ENCODE measurements at regions not wholly inside any gene's neighbourhood (a gene's known extent, or its start where the extent isn't known, plus 50 kb on each side); places are given as distances from the start of the nearest gene placed in this dataset.

- H3K9me3 ChIP-seq: no peaks in the 10 kb centered on the region
- no peak overlapping the region for H3K4me3 ChIP-seq
- H3K4me1 ChIP-seq: no peaks in the 10 kb centered on the region
- no peaks in the 10 kb centered on the region for H3K36me3 ChIP-seq
- H3K27ac ChIP-seq: no peak overlapping the region
- intact Hi-C loops (cut with DNase I; ENCODE audit: low total_unique reads): no loop called here
- in situ Hi-C loops (cut with MboI; ENCODE audit: low pct_ligation_motif_present in 1 of 4, low pct_unique_long_range_greater_than_20kb in 1 of 4, low sequenced_read_pairs in 3 of 4): no loop called here
- DNase-seq: no peak
- no peaks in the 10 kb centered on the region for H3K27me3 ChIP-seq
- no peak for TF ChIP-seq CTCF (IDR thresholded peaks at IDR 0.05)
- no peak for TF ChIP-seq EP300 (IDR thresholded peaks at IDR 0.05; ENCODE audit: low read depth)
- TF ChIP-seq POLR2AphosphoS5 (IDR thresholded peaks at IDR 0.05): no peak
- TF ChIP-seq POLR2A (IDR thresholded peaks at IDR 0.05): no peak
- 75 to 77% methylated on average over 2 of the region's 2 CpGs for WGBS, 2 donors (ENCODE audit: low coverage in 1 of 2)
Observed at GRCh38 chr5:167871091-167871490, 420.4 kb upstream of the WWC1 start.

- Histone ChIP-seq H3K36me3 (no peaks in the 10 kb centered on the region), H3K9me3 (no peaks in the 10 kb centered on the region), H3K27ac (no peak overlapping the region), H3K4me3 (no peak overlapping the region), H3K27me3 (no peaks in the 10 kb centered on the region), H3K4me1 (no peaks in the 10 kb centered on the region)
- DNase-seq: no peak
- WGBS, 2 donors (ENCODE audit: low coverage in 1 of 2): 31 to 36% methylated on average over 2 of the region's 2 CpGs
- intact Hi-C loops (cut with DNase I; ENCODE audit: low total_unique reads): no loop called here
- in situ Hi-C loops (cut with MboI; ENCODE audit: low pct_ligation_motif_present in 1 of 4, low pct_unique_long_range_greater_than_20kb in 1 of 4, low sequenced_read_pairs in 3 of 4): no loop called here
- no peak for TF ChIP-seq POLR2A (IDR thresholded peaks at IDR 0.05)
- TF ChIP-seq CTCF (IDR thresholded peaks at IDR 0.05): no peak
- TF ChIP-seq POLR2AphosphoS5 (IDR thresholded peaks at IDR 0.05): no peak
Observed at GRCh38 chr5:167872791-167873190, 418.7 kb upstream of the WWC1 start.

DNA sequence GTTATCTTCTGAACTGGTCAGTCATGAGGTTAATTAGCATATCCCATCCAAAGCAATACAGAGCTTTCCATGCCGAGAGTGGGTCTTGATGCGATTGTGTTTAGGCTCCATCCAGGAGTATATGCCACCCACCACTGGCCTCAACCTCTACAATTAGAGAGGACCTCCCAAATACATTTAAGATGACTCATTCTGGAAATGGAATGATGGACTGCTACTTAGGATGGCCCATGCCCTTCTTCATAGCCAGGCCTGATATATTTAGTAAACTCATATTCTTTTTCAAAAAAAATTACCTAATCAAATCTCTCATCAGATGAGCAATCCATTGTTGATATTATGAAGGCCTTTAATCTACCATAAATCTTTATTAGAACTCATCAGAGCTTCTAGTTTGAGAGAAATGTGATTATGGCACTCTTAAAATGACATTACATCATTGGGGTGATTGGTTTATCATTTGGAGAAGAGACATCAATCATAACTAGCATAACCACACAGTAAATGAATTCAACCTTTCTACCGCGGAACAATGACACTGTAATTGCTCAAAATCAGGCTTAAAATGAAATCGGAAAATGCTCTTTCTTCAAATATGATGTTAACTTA is 414.2 kb upstream of the WWC1 start:
- 93 to 94% methylated on average over 3 to 5 of the region's 5 CpGs for WGBS, 2 donors (ENCODE audit: low coverage in 1 of 2)
- Histone ChIP-seq H3K27ac (no peak overlapping the region), H3K36me3 (no peaks in the 10 kb centered on the region), H3K4me1 (no peaks in the 10 kb centered on the region), H3K9me3 (no peaks in the 10 kb centered on the region), H3K4me3 (no peak overlapping the region), H3K27me3 (no peaks in the 10 kb centered on the region)
- no peak for DNase-seq
- no peak for TF ChIP-seq EP300 (IDR thresholded peaks at IDR 0.05; ENCODE audit: low read depth)
- TF ChIP-seq POLR2A (IDR thresholded peaks at IDR 0.05): no peak
- no peak for TF ChIP-seq POLR2AphosphoS5 (IDR thresholded peaks at IDR 0.05)
- no peak for TF ChIP-seq CTCF (IDR thresholded peaks at IDR 0.05)
- in situ Hi-C loops (cut with MboI; ENCODE audit: low pct_ligation_motif_present in 1 of 4, low pct_unique_long_range_greater_than_20kb in 1 of 4, low sequenced_read_pairs in 3 of 4) (no loop called here), intact Hi-C loops (cut with DNase I; ENCODE audit: low total_unique reads) (no loop called here)

- TF ChIP-seq EP300 (IDR thresholded peaks at IDR 0.05; ENCODE audit: low read depth) (no peak), POLR2AphosphoS5 (IDR thresholded peaks at IDR 0.05) (no peak), POLR2A (IDR thresholded peaks at IDR 0.05) (no peak), CTCF (IDR thresholded peaks at IDR 0.05) (no peak)
- intact Hi-C loops (cut with DNase I; ENCODE audit: low total_unique reads) (no loop called here), in situ Hi-C loops (cut with MboI; ENCODE audit: low pct_ligation_motif_present in 1 of 4, low pct_unique_long_range_greater_than_20kb in 1 of 4, low sequenced_read_pairs in 3 of 4) (no loop called here)
- no peak for DNase-seq
- Histone ChIP-seq H3K9me3 (no peaks in the 10 kb centered on the region), H3K4me3 (no peak overlapping the region), H3K4me1 (no peaks in the 10 kb centered on the region), H3K27ac (no peak overlapping the region), H3K36me3 (no peaks in the 10 kb centered on the region), H3K27me3 (no peaks in the 10 kb centered on the region)
- WGBS, 2 donors (ENCODE audit: low coverage in 1 of 2): 83 to 84% methylated on average over 1 of the region's 1 CpG
Observed at GRCh38 chr5:167877924-167878323, 413.5 kb upstream of the WWC1 start.

Measured in transverse colon (tissue), 4 donors.